OCI-LY3 (cell line): ENCODE measurements at regions not wholly inside any gene's neighbourhood (a gene's known extent, or its start where the extent isn't known, plus 50 kb on each side); places are given as distances from the start of the nearest gene placed in this dataset.

Experiments used
- H2AFZ ChIP-seq: fragments of 200-600, 300-600 bp; shearing (Covaris generic); 2 replicates; pipeline ENCODE4 v1.6.0; 2014; ENCODE audit warnings: antibody characterized with exemption, low read depth, low read length
- H3K27ac ChIP-seq: fragments of 200-600, 300-600 bp; sonication (generic); 2 replicates; pipeline ENCODE4 v1.5.1; 2014; ENCODE audit warnings: mild to moderate bottlenecking, low read length, moderate library complexity, mixed read lengths
- H3K27me3 ChIP-seq: fragments of 200-600, 300-600 bp; sonication (generic); 2 replicates; pipeline ENCODE4 v1.6.1; 2014; ENCODE audit warnings: low read depth, low read length, mixed read lengths
- H3K36me3 ChIP-seq: fragments of 200-600, 300-600 bp; sonication (generic); replicated peaks from 2 replicates; pipeline ENCODE3; 2014; ENCODE audit warnings: low read depth, low read length, mixed read lengths
- H3K4me1 ChIP-seq: fragments of 300-600, 200-600 bp; sonication (generic); 2 replicates; pipeline ENCODE4 v1.6.1; 2014; ENCODE audit warnings: low read length, mixed read lengths
- H3K4me2 ChIP-seq: fragments of 200-600, 300-600 bp; sonication (generic); 2 replicates; pipeline ENCODE4 v1.6.1; 2014; ENCODE audit warnings: low read length, mixed read lengths
- H3K4me3 ChIP-seq: fragments of 300-600, 200-600 bp; sonication (generic); 2 replicates; pipeline ENCODE4 v1.5.1; 2014; ENCODE audit warnings: antibody characterized with exemption, mild to moderate bottlenecking, low read length, moderate library complexity
- H3K79me2 ChIP-seq: fragments of 300-600, 200-600 bp; shearing (Covaris generic); 2 replicates; pipeline ENCODE4 v1.6.1; 2014; ENCODE audit warnings: mild to moderate bottlenecking, low read length, mixed read lengths
- H3K9ac ChIP-seq: fragments of 300-600, 200-600 bp; shearing (Covaris generic); 2 replicates; pipeline ENCODE4 v1.6.0; 2014; ENCODE audit warnings: mild to moderate bottlenecking, low read length, moderate library complexity
- H3K9me3 ChIP-seq: fragments of 200-600, 300-600 bp; shearing (Covaris generic); 2 replicates; pipeline ENCODE4 v1.6.1; 2014; ENCODE audit warnings: low read length, mixed read lengths; ENCODE audit not compliant: insufficient read depth
- H4K20me1 ChIP-seq: fragments of 200-600, 300-600 bp; sonication (generic); 2 replicates; pipeline ENCODE4 v1.6.1; 2016; ENCODE audit warnings: low read length, mixed read lengths; ENCODE audit not compliant: insufficient read depth
- EZH2phosphoT487 ChIP-seq: fragments of 200-600 bp; shearing (Covaris generic); IDR thresholded peaks from 2 replicates; pipeline ENCODE4 v1.6.1; 2018; ENCODE audit warnings: antibody characterized with exemption, mixed run types, low read depth
- TF ChIP-seq, protein P1 (sequence below): fragments of 200-600, 300-600 bp; sonication (generic); IDR thresholded peaks from 2 replicates; pipeline ENCODE4 v1.5.1; 2014; ENCODE audit warnings: antibody characterized with exemption, low read length, low read depth

DNA sequence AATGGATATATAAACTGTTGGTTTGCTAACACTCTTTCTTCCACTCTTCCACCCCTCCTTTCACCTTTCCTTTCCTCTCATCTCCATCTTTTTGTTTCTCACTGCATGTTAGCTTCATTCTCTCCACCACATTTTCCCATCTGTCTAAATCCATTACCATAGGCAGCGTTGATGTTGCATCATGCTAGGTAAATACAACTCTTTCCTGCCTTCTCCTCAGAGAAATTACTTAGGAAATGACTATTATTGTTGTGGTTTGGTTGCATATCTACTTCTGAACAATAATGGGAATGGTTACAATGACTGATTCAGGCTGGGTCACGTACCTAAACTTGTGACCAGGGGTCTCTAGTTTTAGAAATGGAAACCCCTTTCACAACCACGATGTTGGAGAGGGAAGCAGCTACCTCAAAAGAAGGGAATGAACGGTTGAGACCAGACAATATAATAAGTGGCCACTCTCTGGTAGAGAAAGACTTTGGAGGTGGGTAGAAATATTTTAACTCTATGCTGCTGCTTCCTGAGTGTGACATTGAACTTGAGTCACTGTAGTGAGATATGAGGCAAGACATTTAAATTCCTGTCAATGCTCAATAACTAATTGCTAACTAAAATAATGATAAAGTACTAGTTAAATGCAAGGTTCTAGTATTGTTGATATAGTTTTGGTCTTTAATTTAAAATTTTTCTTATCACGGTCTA, 314.1 kb upstream of the TGFBR2 start:
- no peaks in the 10 kb centered on the region for H3K27me3 ChIP-seq
- no peak overlapping the region for H3K4me2 ChIP-seq
- no peak overlapping the region for H3K27ac ChIP-seq
- TF ChIP-seq EZH2phosphoT487 = no peak
- TF ChIP-seq, protein P1, sequence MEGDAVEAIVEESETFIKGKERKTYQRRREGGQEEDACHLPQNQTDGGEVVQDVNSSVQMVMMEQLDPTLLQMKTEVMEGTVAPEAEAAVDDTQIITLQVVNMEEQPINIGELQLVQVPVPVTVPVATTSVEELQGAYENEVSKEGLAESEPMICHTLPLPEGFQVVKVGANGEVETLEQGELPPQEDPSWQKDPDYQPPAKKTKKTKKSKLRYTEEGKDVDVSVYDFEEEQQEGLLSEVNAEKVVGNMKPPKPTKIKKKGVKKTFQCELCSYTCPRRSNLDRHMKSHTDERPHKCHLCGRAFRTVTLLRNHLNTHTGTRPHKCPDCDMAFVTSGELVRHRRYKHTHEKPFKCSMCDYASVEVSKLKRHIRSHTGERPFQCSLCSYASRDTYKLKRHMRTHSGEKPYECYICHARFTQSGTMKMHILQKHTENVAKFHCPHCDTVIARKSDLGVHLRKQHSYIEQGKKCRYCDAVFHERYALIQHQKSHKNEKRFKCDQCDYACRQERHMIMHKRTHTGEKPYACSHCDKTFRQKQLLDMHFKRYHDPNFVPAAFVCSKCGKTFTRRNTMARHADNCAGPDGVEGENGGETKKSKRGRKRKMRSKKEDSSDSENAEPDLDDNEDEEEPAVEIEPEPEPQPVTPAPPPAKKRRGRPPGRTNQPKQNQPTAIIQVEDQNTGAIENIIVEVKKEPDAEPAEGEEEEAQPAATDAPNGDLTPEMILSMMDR = no peak
- no peaks in the 10 kb centered on the region for H3K9me3 ChIP-seq
- no peaks in the 10 kb centered on the region for H3K79me2 ChIP-seq
- H3K4me1 ChIP-seq = peaks cover 7% of the 10 kb centered on the region
- H3K9ac ChIP-seq = no peak overlapping the region
- no peaks in the 10 kb centered on the region for H4K20me1 ChIP-seq
- H2AFZ ChIP-seq = no peak overlapping the region
- H3K36me3 ChIP-seq = no peaks in the 10 kb centered on the region
- H3K4me3 ChIP-seq = no peak overlapping the region

DNA sequence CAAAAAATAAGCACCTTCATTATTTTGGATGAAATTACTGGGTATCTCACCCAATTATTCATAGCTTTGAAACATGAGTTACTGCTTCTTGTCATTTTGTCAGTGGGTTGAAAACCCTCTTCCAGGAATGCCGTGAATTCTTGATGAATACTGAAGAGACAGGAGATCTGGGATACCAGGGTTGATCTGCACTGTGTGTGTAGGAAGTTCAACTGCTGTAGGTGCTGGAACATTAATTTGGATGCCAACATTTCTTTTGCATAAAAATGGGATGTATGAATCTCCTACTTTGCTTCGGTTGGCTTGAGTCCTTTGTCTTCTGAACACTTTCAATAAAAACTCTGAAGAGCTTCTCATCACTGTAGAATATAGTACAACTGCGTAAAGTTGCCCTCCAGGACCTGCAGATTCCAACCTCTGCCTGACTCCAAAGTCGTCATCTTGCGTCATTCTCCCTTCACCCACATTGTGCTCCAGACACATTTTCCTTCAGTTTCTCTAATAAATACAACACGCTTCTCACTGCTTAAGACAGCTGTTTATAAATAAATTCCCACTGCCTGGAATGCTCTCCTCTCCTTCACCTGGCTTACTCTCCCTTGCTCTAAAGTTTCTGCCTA, 312.7 kb upstream of the TGFBR2 start:
- Histone ChIP-seq H3K4me3 (no peak overlapping the region), H3K27me3 (no peaks in the 10 kb centered on the region), H3K9ac (no peak overlapping the region), H3K4me2 (no peak overlapping the region), H3K36me3 (no peaks in the 10 kb centered on the region), H4K20me1 (no peaks in the 10 kb centered on the region), H3K79me2 (no peaks in the 10 kb centered on the region), H2AFZ (no peak overlapping the region), H3K4me1 (peaks cover 12% of the 10 kb centered on the region), H3K9me3 (no peaks in the 10 kb centered on the region), H3K27ac (no peak overlapping the region)
- TF ChIP-seq EZH2phosphoT487 = no peak
- TF ChIP-seq, protein P1 = no peak

DNA sequence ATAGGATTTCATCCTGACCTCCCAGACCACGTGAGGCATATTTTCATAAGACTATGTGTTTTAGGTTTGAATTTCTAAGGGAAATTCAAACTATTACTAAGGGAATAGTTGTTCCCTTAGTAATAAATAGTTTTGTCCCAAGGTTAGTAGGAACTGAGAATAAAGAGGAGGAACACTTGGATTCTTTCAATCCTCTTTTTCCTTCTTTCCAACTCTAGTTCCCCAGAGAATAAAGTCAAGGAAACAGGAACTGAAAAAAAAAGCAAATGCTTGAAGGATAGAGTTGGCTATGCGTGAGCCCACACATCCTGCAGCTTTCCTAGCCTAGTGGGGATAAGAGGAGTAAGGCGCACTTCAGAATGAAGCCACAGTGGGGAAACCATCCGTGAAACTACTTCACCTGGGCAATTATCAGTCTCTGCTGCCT, 312.1 kb upstream of the TGFBR2 start:
- Histone ChIP-seq H2AFZ (no peak overlapping the region), H3K27ac (no peak overlapping the region), H3K27me3 (no peaks in the 10 kb centered on the region), H3K36me3 (no peaks in the 10 kb centered on the region), H3K4me2 (no peak overlapping the region), H4K20me1 (no peaks in the 10 kb centered on the region), H3K4me1 (peaks cover 12% of the 10 kb centered on the region), H3K4me3 (no peak overlapping the region), H3K9ac (no peak overlapping the region), H3K79me2 (no peaks in the 10 kb centered on the region), H3K9me3 (no peaks in the 10 kb centered on the region)
- TF ChIP-seq EZH2phosphoT487 = no peak

DNA sequence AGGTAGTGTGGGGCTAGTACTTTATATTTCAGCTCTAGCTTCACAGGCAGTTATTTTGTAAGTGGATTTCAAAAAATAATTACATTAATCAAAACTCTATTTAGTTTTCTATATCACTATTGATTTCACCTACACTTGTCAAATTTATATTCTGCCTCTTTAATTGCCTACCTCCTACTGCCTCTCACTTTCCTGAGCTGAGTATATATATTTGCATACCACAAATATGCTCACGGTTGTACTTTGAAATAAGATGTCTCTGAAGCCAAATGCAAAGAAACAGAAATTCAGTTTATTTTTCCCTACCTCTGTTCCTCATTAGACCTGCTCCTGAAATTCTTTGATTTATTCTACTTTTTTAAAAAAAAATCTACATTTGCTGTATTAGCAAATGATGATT, 309.3 kb upstream of the TGFBR2 start:
- no peak overlapping the region for H3K4me3 ChIP-seq
- H4K20me1 ChIP-seq = no peaks in the 10 kb centered on the region
- H3K9me3 ChIP-seq = no peaks in the 10 kb centered on the region
- no peaks in the 10 kb centered on the region for H3K36me3 ChIP-seq
- H3K79me2 ChIP-seq = no peaks in the 10 kb centered on the region
- peaks cover 20% of the 10 kb centered on the region for H3K4me1 ChIP-seq
- H3K27ac ChIP-seq = no peak overlapping the region
- H3K4me2 ChIP-seq = peak overlapping the region; percentile 39
- no peaks in the 10 kb centered on the region for H3K27me3 ChIP-seq
- TF ChIP-seq, protein P1 = no peak
- no peak for TF ChIP-seq EZH2phosphoT487
- no peak overlapping the region for H2AFZ ChIP-seq
- no peak overlapping the region for H3K9ac ChIP-seq
